Astrocyte (in vitro differentiated cells and primary cell): ENCODE measurements at regions not wholly inside any gene's neighbourhood (a gene's known extent, or its start where the extent isn't known, plus 50 kb on each side); places are given as distances from the start of the nearest gene placed in this dataset.

Experiments
- EZH2 ChIP-seq: IDR thresholded peaks from 2 replicates; pipeline ENCODE4 v1.6.1; 2012; ENCODE audit warnings: mild to moderate bottlenecking, low read length, inconsistent platforms; ENCODE audit not compliant: insufficient read depth
- TF ChIP-seq, protein P1 (sequence below): IDR thresholded peaks from 2 replicates; pipeline ENCODE4 v1.5.1; 2011; ENCODE audit warnings: low read depth, mild to moderate bottlenecking, inconsistent platforms, low read length, moderate library complexity; ENCODE audit not compliant: insufficient read depth

DNA sequence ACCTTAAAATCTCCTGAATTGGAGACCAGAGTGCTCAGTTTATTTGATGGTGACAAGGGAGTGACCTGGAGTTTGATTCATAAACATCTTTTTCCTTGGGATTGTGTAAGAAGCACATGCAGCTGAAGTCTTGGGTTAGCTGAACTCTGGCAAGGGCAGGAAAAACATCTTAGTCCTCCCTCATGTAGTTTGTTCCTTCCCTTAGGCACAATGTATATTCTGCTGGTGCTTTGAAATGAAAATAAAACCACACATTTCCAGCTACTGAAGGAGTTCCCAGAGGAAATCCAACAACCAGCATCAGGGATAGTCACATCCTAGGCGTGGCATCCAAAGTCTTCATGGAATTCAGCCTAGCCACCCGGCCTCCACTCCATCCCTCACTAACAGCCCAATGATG lies 95.2 kb upstream of the PAPPA start:
- no peak for TF ChIP-seq EZH2
- TF ChIP-seq, protein P1, sequence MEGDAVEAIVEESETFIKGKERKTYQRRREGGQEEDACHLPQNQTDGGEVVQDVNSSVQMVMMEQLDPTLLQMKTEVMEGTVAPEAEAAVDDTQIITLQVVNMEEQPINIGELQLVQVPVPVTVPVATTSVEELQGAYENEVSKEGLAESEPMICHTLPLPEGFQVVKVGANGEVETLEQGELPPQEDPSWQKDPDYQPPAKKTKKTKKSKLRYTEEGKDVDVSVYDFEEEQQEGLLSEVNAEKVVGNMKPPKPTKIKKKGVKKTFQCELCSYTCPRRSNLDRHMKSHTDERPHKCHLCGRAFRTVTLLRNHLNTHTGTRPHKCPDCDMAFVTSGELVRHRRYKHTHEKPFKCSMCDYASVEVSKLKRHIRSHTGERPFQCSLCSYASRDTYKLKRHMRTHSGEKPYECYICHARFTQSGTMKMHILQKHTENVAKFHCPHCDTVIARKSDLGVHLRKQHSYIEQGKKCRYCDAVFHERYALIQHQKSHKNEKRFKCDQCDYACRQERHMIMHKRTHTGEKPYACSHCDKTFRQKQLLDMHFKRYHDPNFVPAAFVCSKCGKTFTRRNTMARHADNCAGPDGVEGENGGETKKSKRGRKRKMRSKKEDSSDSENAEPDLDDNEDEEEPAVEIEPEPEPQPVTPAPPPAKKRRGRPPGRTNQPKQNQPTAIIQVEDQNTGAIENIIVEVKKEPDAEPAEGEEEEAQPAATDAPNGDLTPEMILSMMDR = no peak
